ENCODE measurements at regions not wholly inside any gene's neighbourhood (a gene's known extent, or its start where the extent isn't known, plus 50 kb on each side); places are given as distances from the start of the nearest gene placed in this dataset.

- TF ChIP-seq, protein P1, sequence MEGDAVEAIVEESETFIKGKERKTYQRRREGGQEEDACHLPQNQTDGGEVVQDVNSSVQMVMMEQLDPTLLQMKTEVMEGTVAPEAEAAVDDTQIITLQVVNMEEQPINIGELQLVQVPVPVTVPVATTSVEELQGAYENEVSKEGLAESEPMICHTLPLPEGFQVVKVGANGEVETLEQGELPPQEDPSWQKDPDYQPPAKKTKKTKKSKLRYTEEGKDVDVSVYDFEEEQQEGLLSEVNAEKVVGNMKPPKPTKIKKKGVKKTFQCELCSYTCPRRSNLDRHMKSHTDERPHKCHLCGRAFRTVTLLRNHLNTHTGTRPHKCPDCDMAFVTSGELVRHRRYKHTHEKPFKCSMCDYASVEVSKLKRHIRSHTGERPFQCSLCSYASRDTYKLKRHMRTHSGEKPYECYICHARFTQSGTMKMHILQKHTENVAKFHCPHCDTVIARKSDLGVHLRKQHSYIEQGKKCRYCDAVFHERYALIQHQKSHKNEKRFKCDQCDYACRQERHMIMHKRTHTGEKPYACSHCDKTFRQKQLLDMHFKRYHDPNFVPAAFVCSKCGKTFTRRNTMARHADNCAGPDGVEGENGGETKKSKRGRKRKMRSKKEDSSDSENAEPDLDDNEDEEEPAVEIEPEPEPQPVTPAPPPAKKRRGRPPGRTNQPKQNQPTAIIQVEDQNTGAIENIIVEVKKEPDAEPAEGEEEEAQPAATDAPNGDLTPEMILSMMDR (IDR thresholded peaks at IDR 0.05): no peak
- TF ChIP-seq, protein P2, sequence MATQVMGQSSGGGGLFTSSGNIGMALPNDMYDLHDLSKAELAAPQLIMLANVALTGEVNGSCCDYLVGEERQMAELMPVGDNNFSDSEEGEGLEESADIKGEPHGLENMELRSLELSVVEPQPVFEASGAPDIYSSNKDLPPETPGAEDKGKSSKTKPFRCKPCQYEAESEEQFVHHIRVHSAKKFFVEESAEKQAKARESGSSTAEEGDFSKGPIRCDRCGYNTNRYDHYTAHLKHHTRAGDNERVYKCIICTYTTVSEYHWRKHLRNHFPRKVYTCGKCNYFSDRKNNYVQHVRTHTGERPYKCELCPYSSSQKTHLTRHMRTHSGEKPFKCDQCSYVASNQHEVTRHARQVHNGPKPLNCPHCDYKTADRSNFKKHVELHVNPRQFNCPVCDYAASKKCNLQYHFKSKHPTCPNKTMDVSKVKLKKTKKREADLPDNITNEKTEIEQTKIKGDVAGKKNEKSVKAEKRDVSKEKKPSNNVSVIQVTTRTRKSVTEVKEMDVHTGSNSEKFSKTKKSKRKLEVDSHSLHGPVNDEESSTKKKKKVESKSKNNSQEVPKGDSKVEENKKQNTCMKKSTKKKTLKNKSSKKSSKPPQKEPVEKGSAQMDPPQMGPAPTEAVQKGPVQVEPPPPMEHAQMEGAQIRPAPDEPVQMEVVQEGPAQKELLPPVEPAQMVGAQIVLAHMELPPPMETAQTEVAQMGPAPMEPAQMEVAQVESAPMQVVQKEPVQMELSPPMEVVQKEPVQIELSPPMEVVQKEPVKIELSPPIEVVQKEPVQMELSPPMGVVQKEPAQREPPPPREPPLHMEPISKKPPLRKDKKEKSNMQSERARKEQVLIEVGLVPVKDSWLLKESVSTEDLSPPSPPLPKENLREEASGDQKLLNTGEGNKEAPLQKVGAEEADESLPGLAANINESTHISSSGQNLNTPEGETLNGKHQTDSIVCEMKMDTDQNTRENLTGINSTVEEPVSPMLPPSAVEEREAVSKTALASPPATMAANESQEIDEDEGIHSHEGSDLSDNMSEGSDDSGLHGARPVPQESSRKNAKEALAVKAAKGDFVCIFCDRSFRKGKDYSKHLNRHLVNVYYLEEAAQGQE (IDR thresholded peaks at IDR 0.05; ENCODE audit: insufficient read depth in 1 of 2, low read depth in 2 of 2, low read length in 1 of 2): no peak
- TF ChIP-seq POLR2AphosphoS5 (IDR thresholded peaks at IDR 0.05; ENCODE audit: low read depth, low read length): no peak
- TF ChIP-seq SIN3A (IDR thresholded peaks at IDR 0.05; ENCODE audit: borderline replicate concordance, insufficient read depth, low read depth, low read length): no peak
Measured at GRCh38 chr16:58931436-58931835, 197.3 kb upstream of the GOT2 start.

All from Panc1 (cell line).